ENCODE measurements at regions not wholly inside any gene's neighbourhood (a gene's known extent, or its start where the extent isn't known, plus 50 kb on each side); places are given as distances from the start of the nearest gene placed in this dataset.
A peak's percentile ranks its signal among the peaks of the same experiment; 100 is the strongest.

- TF ChIP-seq GLIS3 (CRISPR knock-in tag; IDR thresholded peaks at IDR 0.05) (no peak), SNAI2 (CRISPR knock-in tag; IDR thresholded peaks at IDR 0.05) (no peak), PPARA (CRISPR knock-in tag; IDR thresholded peaks at IDR 0.05; ENCODE audit: borderline replicate concordance) (no peak), RARB (CRISPR knock-in tag; IDR thresholded peaks at IDR 0.05) (no peak), BACH2 (CRISPR knock-in tag; IDR thresholded peaks at IDR 0.05; ENCODE audit: borderline replicate concordance) (no peak), CREB5 (CRISPR knock-in tag; IDR thresholded peaks at IDR 0.05; ENCODE audit: low read depth) (no peak), TCF4 (CRISPR knock-in tag; IDR thresholded peaks at IDR 0.05; ENCODE audit: borderline replicate concordance) (no peak), ARNTL (CRISPR knock-in tag; IDR thresholded peaks at IDR 0.05; ENCODE audit: borderline replicate concordance, low read depth) (no peak), POU6F1 (CRISPR knock-in tag; IDR thresholded peaks at IDR 0.05; ENCODE audit: borderline replicate concordance, low read depth) (no peak), ZC3H10 (CRISPR knock-in tag; IDR thresholded peaks at IDR 0.05) (no peak), ZNF70 (CRISPR knock-in tag; IDR thresholded peaks at IDR 0.05) (no peak), ZNF8 (CRISPR knock-in tag; IDR thresholded peaks at IDR 0.05) (no peak), ZFP3 (CRISPR knock-in tag; IDR thresholded peaks at IDR 0.05) (no peak), TOX (CRISPR knock-in tag; IDR thresholded peaks at IDR 0.05; ENCODE audit: borderline replicate concordance) (no peak), OSR1 (CRISPR knock-in tag; IDR thresholded peaks at IDR 0.05) (no peak), TSHZ2 (CRISPR knock-in tag; IDR thresholded peaks at IDR 0.05) (no peak), ESRRG (CRISPR knock-in tag; IDR thresholded peaks at IDR 0.05) (no peak), ZNF565 (CRISPR knock-in tag; conservative IDR thresholded peaks at IDR 0.05; ENCODE audit: low read depth) (no peak), CSDC2 (CRISPR knock-in tag; IDR thresholded peaks at IDR 0.05) (no peak), PATZ1 (CRISPR knock-in tag; IDR thresholded peaks at IDR 0.05; ENCODE audit: borderline replicate concordance) (no peak)
- no peak for ATAC-seq
Measured at GRCh38 chr1:189206617-189207016, 1271.0 kb downstream of the BRINP3 start.

GRCh38 chr1:189211742-189212141 is 1265.9 kb downstream of the BRINP3 start:
- ATAC-seq: peak; percentile 73

More at GRCh38 chr1:189211742-189212141, 1265.9 kb downstream of the BRINP3 start:
- no peak for TF ChIP-seq ZNF565 (CRISPR knock-in tag; conservative IDR thresholded peaks at IDR 0.05; ENCODE audit: low read depth)
- no peak for TF ChIP-seq ISL1 (CRISPR knock-in tag; IDR thresholded peaks at IDR 0.05)
- no peak for TF ChIP-seq CREB5 (CRISPR knock-in tag; IDR thresholded peaks at IDR 0.05; ENCODE audit: low read depth)
- TF ChIP-seq POU6F1 (CRISPR knock-in tag; IDR thresholded peaks at IDR 0.05; ENCODE audit: borderline replicate concordance, low read depth): no peak
- no peak for TF ChIP-seq TSHZ2 (CRISPR knock-in tag; IDR thresholded peaks at IDR 0.05)
- TF ChIP-seq RARB (CRISPR knock-in tag; IDR thresholded peaks at IDR 0.05): no peak
- TF ChIP-seq PPARA (CRISPR knock-in tag; IDR thresholded peaks at IDR 0.05; ENCODE audit: borderline replicate concordance): no peak
- TF ChIP-seq GLIS3 (CRISPR knock-in tag; IDR thresholded peaks at IDR 0.05): no peak
- TF ChIP-seq ZNF8 (CRISPR knock-in tag; IDR thresholded peaks at IDR 0.05): no peak
- TF ChIP-seq ARNTL (CRISPR knock-in tag; IDR thresholded peaks at IDR 0.05; ENCODE audit: borderline replicate concordance, low read depth): no peak
- TF ChIP-seq TCF4 (CRISPR knock-in tag; IDR thresholded peaks at IDR 0.05; ENCODE audit: borderline replicate concordance): no peak
- no peak for TF ChIP-seq ESRRG (CRISPR knock-in tag; IDR thresholded peaks at IDR 0.05)
- no peak for TF ChIP-seq ZC3H10 (CRISPR knock-in tag; IDR thresholded peaks at IDR 0.05)
- TF ChIP-seq CSDC2 (CRISPR knock-in tag; IDR thresholded peaks at IDR 0.05): no peak
- TF ChIP-seq BACH2 (CRISPR knock-in tag; IDR thresholded peaks at IDR 0.05; ENCODE audit: borderline replicate concordance): no peak
- TF ChIP-seq ZFP30 (CRISPR knock-in tag; IDR thresholded peaks at IDR 0.05): no peak
- TF ChIP-seq ZNF70 (CRISPR knock-in tag; IDR thresholded peaks at IDR 0.05): no peak
- TF ChIP-seq TOX (CRISPR knock-in tag; IDR thresholded peaks at IDR 0.05; ENCODE audit: borderline replicate concordance): no peak
- TF ChIP-seq OSR1 (CRISPR knock-in tag; IDR thresholded peaks at IDR 0.05): no peak
- TF ChIP-seq PATZ1 (CRISPR knock-in tag; IDR thresholded peaks at IDR 0.05; ENCODE audit: borderline replicate concordance): no peak

Measured in SK-N-SH treated with all-trans-retinoic acid at 6 μM for 48 hours (cell line).